ENCODE measurements at regions not wholly inside any gene's neighbourhood (a gene's known extent, or its start where the extent isn't known, plus 50 kb on each side); places are given as distances from the start of the nearest gene placed in this dataset.

DNA sequence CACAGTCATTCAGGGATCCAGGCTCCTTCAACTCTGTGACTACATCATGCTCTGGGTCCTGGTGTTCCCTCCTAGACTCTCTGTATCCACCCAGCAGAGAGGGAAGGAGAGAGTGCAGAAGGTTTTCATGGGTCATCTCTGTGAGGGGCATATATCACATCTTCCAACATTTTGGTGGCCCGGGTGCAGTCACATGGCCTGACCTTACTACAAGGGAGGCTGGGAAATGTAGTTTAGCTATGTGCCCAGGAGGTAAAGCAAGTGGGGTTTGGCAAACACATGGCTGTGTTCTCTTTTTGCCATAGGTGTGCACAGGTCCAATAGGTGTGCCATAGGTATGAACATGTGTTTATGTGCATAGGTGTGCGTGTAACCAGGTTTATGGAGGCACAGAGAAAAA is 222.2 kb upstream of the EEF2KMT start:
- TF ChIP-seq POLR2A (IDR thresholded peaks at IDR 0.05; ENCODE audit: low read depth, low read length): no peak
- no peak for TF ChIP-seq POLR2AphosphoS5 (IDR thresholded peaks at IDR 0.05; ENCODE audit: low read depth, low read length)

All from GM12892 (cell line).